Peyer's patch (tissue), 4 donors: ENCODE measurements at regions not wholly inside any gene's neighbourhood (a gene's known extent, or its start where the extent isn't known, plus 50 kb on each side); places are given as distances from the start of the nearest gene placed in this dataset.
"Not testable (repeated sequence)": the region's sequence is repeated elsewhere in the genome, so short reads cannot be mapped to it uniquely, and the experiment has no call there.

Experiments
- DNase-seq, 3 donors: peaks; one replicate each; pipeline ENCODE4 v3.0.0-alpha.2; 2017 to 2019
- H3K27ac ChIP-seq, 4 donors: fragments of 200-600 bp; sonication (generic); one replicate each; pipeline ENCODE4 v1.5.1; 2016 to 2019
- H3K27me3 ChIP-seq, 2 donors: fragments of 200-600 bp; sonication (generic); one replicate each; pipeline ENCODE4 v1.5.1; 2019
- H3K36me3 ChIP-seq, 3 donors: fragments of 200-600 bp; sonication (generic); one replicate each; pipeline ENCODE4 v1.5.1; 2016 to 2019
- H3K4me1 ChIP-seq, 4 donors: fragments of 200-600 bp; sonication (generic); one replicate each; pipeline ENCODE4 v1.5.1; 2016 to 2019
- H3K4me3 ChIP-seq, 4 donors: fragments of 200-600 bp; sonication (generic); 1 replicate in 3 of 4; 2 replicates in 1 of 4; pipeline ENCODE4 v1.5.1; 2016 to 2019; ENCODE audit warnings: mild to moderate bottlenecking in 1 of 4
- H3K9me3 ChIP-seq, 4 donors: fragments of 200-600 bp; sonication (generic); one replicate each; pipeline ENCODE4 v1.5.1; 2016 to 2019; ENCODE audit warnings: mild to moderate bottlenecking in 1 of 4
- CTCF ChIP-seq, 6 experiments: fragments of 450-650 bp in 4 of 6; fragments of 200-600 bp in 2 of 6; sonication (generic) in 1 of 6; IDR thresholded peaks; one replicate each; pipeline ENCODE4 v1.5.1; 2017 to 2019; ENCODE audit warnings: antibody characterized with exemption in 6 of 6, mild to moderate bottlenecking in 3 of 6, moderate library complexity in 1 of 6
- POLR2A ChIP-seq, 2 donors: fragments of 450-650 bp; IDR thresholded peaks; one replicate each; pipeline ENCODE4 v1.5.1; 2017; ENCODE audit warnings: antibody characterized with exemption in 2 of 2, mild to moderate bottlenecking in 2 of 2, moderate library complexity in 2 of 2

- no peaks in the 10 kb centered on the region for H3K36me3 ChIP-seq
- no peaks in the 10 kb centered on the region for H3K9me3 ChIP-seq
- no peak overlapping the region for H3K4me3 ChIP-seq
- TF ChIP-seq POLR2A (IDR thresholded peaks at IDR 0.05) = no peak
- TF ChIP-seq CTCF (IDR thresholded peaks at IDR 0.05) = no peak
- no peaks in the 10 kb centered on the region for H3K4me1 ChIP-seq
- no peak overlapping the region for H3K27ac ChIP-seq
- H3K27me3 ChIP-seq = no peaks in the 10 kb centered on the region
- no peak for DNase-seq
Observed at GRCh38 chr6:114878091-114878490, 535.3 kb upstream of the HS3ST5 start.

- H3K4me1 ChIP-seq = no peaks in the 10 kb centered on the region
- H3K27me3 ChIP-seq = no peaks in the 10 kb centered on the region
- no peaks in the 10 kb centered on the region for H3K36me3 ChIP-seq
- TF ChIP-seq CTCF (IDR thresholded peaks at IDR 0.05) = no peak
- TF ChIP-seq POLR2A (IDR thresholded peaks at IDR 0.05) = no peak
- DNase-seq = no peak
- H3K9me3 ChIP-seq = no peaks in the 10 kb centered on the region
- H3K4me3 ChIP-seq = no peak overlapping the region
- H3K27ac ChIP-seq = no peak overlapping the region
Observed at GRCh38 chr6:114874410-114874809, 531.6 kb upstream of the HS3ST5 start.

GRCh38 chr6:114865506-114865905, 522.7 kb upstream of the HS3ST5 start:
- H3K9me3 ChIP-seq, DNase-seq, H3K27ac ChIP-seq, H3K4me3 ChIP-seq, H3K27me3 ChIP-seq, H3K36me3 ChIP-seq, H3K4me1 ChIP-seq: not testable (repeated sequence)

GRCh38 chr6:114863610-114864009, 520.8 kb upstream of the HS3ST5 start:
- TF ChIP-seq CTCF (IDR thresholded peaks at IDR 0.05) (no peak), POLR2A (IDR thresholded peaks at IDR 0.05) (no peak)
- no peak for DNase-seq
- H3K36me3 ChIP-seq = no peaks in the 10 kb centered on the region
- no peaks in the 10 kb centered on the region for H3K9me3 ChIP-seq
- no peaks in the 10 kb centered on the region for H3K27me3 ChIP-seq
- H3K4me3 ChIP-seq = no peak overlapping the region
- H3K27ac ChIP-seq = no peak overlapping the region
- H3K4me1 ChIP-seq = no peaks in the 10 kb centered on the region

- Histone ChIP-seq H3K4me1 (no peaks in the 10 kb centered on the region), H3K36me3 (no peaks in the 10 kb centered on the region), H3K9me3 (no peaks in the 10 kb centered on the region), H3K27me3 (no peaks in the 10 kb centered on the region), H3K27ac (no peak overlapping the region), H3K4me3 (no peak overlapping the region)
- TF ChIP-seq CTCF (IDR thresholded peaks at IDR 0.05) (no peak), POLR2A (IDR thresholded peaks at IDR 0.05) (no peak)
- no peak for DNase-seq
Observed at GRCh38 chr6:114862819-114863218, 520.0 kb upstream of the HS3ST5 start.

GRCh38 chr6:114862064-114862463, 519.2 kb upstream of the HS3ST5 start:
- no peaks in the 10 kb centered on the region for H3K36me3 ChIP-seq
- H3K4me1 ChIP-seq = no peaks in the 10 kb centered on the region
- H3K9me3 ChIP-seq = no peaks in the 10 kb centered on the region
- no peak for TF ChIP-seq POLR2A (IDR thresholded peaks at IDR 0.05)
- no peak overlapping the region for H3K4me3 ChIP-seq
- no peak for DNase-seq
- no peak overlapping the region for H3K27ac ChIP-seq
- no peaks in the 10 kb centered on the region for H3K27me3 ChIP-seq

- H3K4me1 ChIP-seq = no peaks in the 10 kb centered on the region
- no peak overlapping the region for H3K27ac ChIP-seq
- H3K36me3 ChIP-seq = no peaks in the 10 kb centered on the region
- TF ChIP-seq CTCF (IDR thresholded peaks at IDR 0.05) (no peak), POLR2A (IDR thresholded peaks at IDR 0.05) (no peak)
- no peak overlapping the region for H3K4me3 ChIP-seq
- H3K27me3 ChIP-seq = no peaks in the 10 kb centered on the region
- no peaks in the 10 kb centered on the region for H3K9me3 ChIP-seq
- no peak for DNase-seq
Observed at GRCh38 chr6:114844359-114844758, 501.5 kb upstream of the HS3ST5 start.
